ENCODE measurements at regions not wholly inside any gene's neighbourhood (a gene's known extent, or its start where the extent isn't known, plus 50 kb on each side); places are given as distances from the start of the nearest gene placed in this dataset.

DNA sequence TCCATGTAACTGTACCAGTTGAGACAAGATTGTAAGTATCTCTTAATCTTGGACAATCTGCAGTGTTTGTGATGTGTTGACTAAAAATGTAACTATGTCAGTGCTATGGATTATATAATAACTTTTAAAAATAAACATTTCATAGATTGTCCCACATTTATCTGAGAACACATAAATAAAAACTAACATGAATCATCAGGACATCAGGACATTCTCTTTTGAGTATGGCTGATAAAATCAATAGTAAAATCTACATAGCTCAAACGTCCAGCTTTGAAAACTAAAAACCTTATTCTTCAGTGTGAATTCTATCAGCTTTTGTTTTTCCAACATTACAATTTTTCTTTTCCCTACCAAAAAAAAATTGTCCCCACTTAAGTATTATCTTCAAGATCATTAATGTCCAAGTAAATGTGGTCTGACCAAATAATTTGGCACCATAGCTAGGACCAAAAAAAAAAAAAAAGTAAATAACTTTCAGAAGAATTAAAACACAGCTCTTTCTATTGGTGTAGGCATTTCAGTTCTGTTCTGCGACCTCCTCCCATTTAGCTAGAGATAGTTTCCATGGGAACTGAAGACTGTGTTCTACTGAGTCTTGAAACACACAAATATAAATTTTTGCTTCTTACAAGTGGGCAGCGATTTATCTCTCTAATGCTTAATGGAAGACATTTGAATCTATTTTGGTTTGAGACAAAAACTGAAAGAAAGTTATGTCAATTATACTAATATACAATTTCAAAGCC lies 123.0 kb upstream of the SGCE start:
- Histone ChIP-seq H3K36me3 (replicated peaks in 1 of 2; ENCODE audit: control insufficient read depth in 1 of 2, insufficient read depth in 2 of 2, low read length in 2 of 2) (no peaks in the 10 kb centered on the region), H3K4me2 (ENCODE audit: low read depth, low read length) (no peak overlapping the region), H3K9me3 (ENCODE audit: low read length) (no peaks in the 10 kb centered on the region; the same call in 1 of the 2 replicates), H2AFZ (ENCODE audit: low read length) (no peak overlapping the region), H4K20me1 (ENCODE audit: insufficient read depth, low read length) (no peaks in the 10 kb centered on the region), H3K4me3 (replicated peaks in 1 of 3; ENCODE audit: insufficient read depth in 1 of 3, low read depth in 2 of 3, low read length in 3 of 3) (no peak overlapping the region), H3K9ac (ENCODE audit: insufficient read depth, low read depth, low read length) (no peak overlapping the region), H3K4me1 (ENCODE audit: insufficient read depth, low read length) (no peaks in the 10 kb centered on the region), H3K27ac (ENCODE audit: extremely low read length, insufficient read depth, low read length) (no peak overlapping the region), H3K27me3 (ENCODE audit: control insufficient read depth in 1 of 2, insufficient read depth in 2 of 2, low read length in 2 of 2) (peaks cover 0 to 5% of the 10 kb centered on the region in 2 experiments; a peak in 1 of 5 replicates), H3K79me2 (ENCODE audit: insufficient read depth, low read length) (no peaks in the 10 kb centered on the region)
- in situ Hi-C loops (cut with HindIII; ENCODE audit: extremely low pct_ligation_motif_present, low pct_unique_long_range_greater_than_20kb) (no loop called here), intact Hi-C loops (cut with micrococcal nuclease; ENCODE audit: unreplicated experiment) (no loop called here)
- TF ChIP-seq ZSCAN30 (CRISPR knock-in tag; IDR thresholded peaks at IDR 0.05) = no peak
- TF ChIP-seq ZNF547 (CRISPR knock-in tag; IDR thresholded peaks at IDR 0.05) = no peak
- TF ChIP-seq JUN (CRISPR knock-in tag; IDR thresholded peaks at IDR 0.05) = no peak
- TF ChIP-seq ZNF816 (CRISPR knock-in tag; IDR thresholded peaks at IDR 0.05; ENCODE audit: borderline replicate concordance) = no peak
- no peak for TF ChIP-seq NCOA5 (CRISPR knock-in tag; IDR thresholded peaks at IDR 0.05)
- no peak for TF ChIP-seq ZSCAN9 (CRISPR knock-in tag; IDR thresholded peaks at IDR 0.05; ENCODE audit: borderline replicate concordance)
- TF ChIP-seq MAFK (conservative IDR thresholded peaks at IDR 0.05 in 1 of 2, IDR thresholded peaks at IDR 0.05 in 1 of 2; ENCODE audit: low read length in 2 of 2) = no peak
- POLR2A ChIA-PET = no interaction called here
- BruUV-seq (replicated peaks) = no TSS peak
- CTCF ChIA-PET (ENCODE audit: low intra/inter-chr PET ratio, low total read pairs) = no interaction called here
- DNase-seq (ENCODE audit: low spot score) (no peak), ATAC-seq (no peak), FAIRE-seq (no peak)
- 1% methylated on average over 3 of the region's 3 CpGs for WGBS (ENCODE audit: low lambda C conversion rate)

DNA sequence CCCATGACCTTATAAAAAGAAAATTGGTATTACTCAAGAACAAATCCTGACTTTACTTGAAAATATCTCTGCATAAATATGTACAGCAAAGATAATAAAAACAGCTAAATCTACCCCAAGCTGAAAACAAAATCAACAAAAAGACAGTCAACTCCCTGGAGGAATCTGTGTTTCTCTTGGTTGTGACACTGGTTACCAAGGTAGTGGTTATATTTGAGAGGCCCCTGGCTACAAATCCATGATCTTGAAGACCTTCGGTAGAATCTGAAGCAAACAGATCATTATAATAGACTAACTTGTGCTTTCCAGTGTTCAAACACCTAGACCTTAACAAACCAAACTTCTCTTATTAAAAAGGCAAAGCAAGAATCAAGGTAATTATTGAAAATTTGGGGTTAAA lies 123.9 kb upstream of the SGCE start:
- DNase-seq (ENCODE audit: low spot score) = no peak
- Histone ChIP-seq H3K9ac (ENCODE audit: insufficient read depth, low read depth, low read length) (no peak overlapping the region), H3K27me3 (ENCODE audit: control insufficient read depth in 1 of 2, insufficient read depth in 2 of 2, low read length in 2 of 2) (peaks cover 0 to 5% of the 10 kb centered on the region in 2 experiments; a peak in 1 of 5 replicates), H3K36me3 (replicated peaks in 1 of 2; ENCODE audit: control insufficient read depth in 1 of 2, insufficient read depth in 2 of 2, low read length in 2 of 2) (no peaks in the 10 kb centered on the region), H2AFZ (ENCODE audit: low read length) (no peak overlapping the region), H4K20me1 (ENCODE audit: insufficient read depth, low read length) (no peaks in the 10 kb centered on the region), H3K79me2 (ENCODE audit: insufficient read depth, low read length) (no peaks in the 10 kb centered on the region), H3K9me3 (ENCODE audit: low read length) (no peaks in the 10 kb centered on the region), H3K4me1 (ENCODE audit: insufficient read depth, low read length) (no peaks in the 10 kb centered on the region), H3K4me3 (replicated peaks in 1 of 3; ENCODE audit: insufficient read depth in 1 of 3, low read depth in 2 of 3, low read length in 3 of 3) (no peak overlapping the region), H3K4me2 (ENCODE audit: low read depth, low read length) (no peak overlapping the region), H3K27ac (ENCODE audit: extremely low read length, insufficient read depth, low read length) (no peak overlapping the region)
- in situ Hi-C loops (cut with HindIII; ENCODE audit: extremely low pct_ligation_motif_present, low pct_unique_long_range_greater_than_20kb) (no loop called here), intact Hi-C loops (cut with micrococcal nuclease; ENCODE audit: unreplicated experiment) (no loop called here)
- ATAC-seq = no peak
- WGBS (ENCODE audit: low lambda C conversion rate) = 59% methylated on average over 1 of the region's 1 CpG
- TF ChIP-seq MED8 (CRISPR knock-in tag; IDR thresholded peaks at IDR 0.05; ENCODE audit: insufficient replicate concordance) = no peak
- TF ChIP-seq, protein P1, sequence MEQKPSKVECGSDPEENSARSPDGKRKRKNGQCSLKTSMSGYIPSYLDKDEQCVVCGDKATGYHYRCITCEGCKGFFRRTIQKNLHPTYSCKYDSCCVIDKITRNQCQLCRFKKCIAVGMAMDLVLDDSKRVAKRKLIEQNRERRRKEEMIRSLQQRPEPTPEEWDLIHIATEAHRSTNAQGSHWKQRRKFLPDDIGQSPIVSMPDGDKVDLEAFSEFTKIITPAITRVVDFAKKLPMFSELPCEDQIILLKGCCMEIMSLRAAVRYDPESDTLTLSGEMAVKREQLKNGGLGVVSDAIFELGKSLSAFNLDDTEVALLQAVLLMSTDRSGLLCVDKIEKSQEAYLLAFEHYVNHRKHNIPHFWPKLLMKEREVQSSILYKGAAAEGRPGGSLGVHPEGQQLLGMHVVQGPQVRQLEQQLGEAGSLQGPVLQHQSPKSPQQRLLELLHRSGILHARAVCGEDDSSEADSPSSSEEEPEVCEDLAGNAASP (CRISPR knock-in tag; IDR thresholded peaks at IDR 0.05; ENCODE audit: borderline replicate concordance) = no peak
- no peak for TF ChIP-seq ZNF382 (CRISPR knock-in tag; IDR thresholded peaks at IDR 0.05; ENCODE audit: borderline replicate concordance)
- no peak for TF ChIP-seq PRPF4 (IDR thresholded peaks at IDR 0.05; ENCODE audit: low read depth, low read length, poor library complexity, severe bottlenecking)
- no peak for TF ChIP-seq CEBPG (CRISPR knock-in tag; IDR thresholded peaks at IDR 0.05)
- TF ChIP-seq KDM1A (CRISPR knock-in tag; IDR thresholded peaks at IDR 0.05) = no peak
- POLR2A ChIA-PET = no interaction called here
- FAIRE-seq = no peak
- BruUV-seq (replicated peaks) = no TSS peak
- CTCF ChIA-PET (ENCODE audit: low intra/inter-chr PET ratio, low total read pairs) = no interaction called here
